HG02588 (cell line): ENCODE measurements at regions not wholly inside any gene's neighbourhood (a gene's known extent, or its start where the extent isn't known, plus 50 kb on each side); places are given as distances from the start of the nearest gene placed in this dataset.
A peak's percentile ranks its signal among the peaks of the same experiment; 100 is the strongest.
"Not testable (repeated sequence)": the region's sequence is repeated elsewhere in the genome, so short reads cannot be mapped to it uniquely, and the experiment has no call there.

Experiments used
- ATAC-seq: cut with Tn5 transposase; IDR thresholded peaks from one replicate; pipeline ENCODE4 v1.9.1; 2021; ENCODE audit warnings: mild to moderate bottlenecking, moderate library complexity; ENCODE audit not compliant: unreplicated experiment

DNA sequence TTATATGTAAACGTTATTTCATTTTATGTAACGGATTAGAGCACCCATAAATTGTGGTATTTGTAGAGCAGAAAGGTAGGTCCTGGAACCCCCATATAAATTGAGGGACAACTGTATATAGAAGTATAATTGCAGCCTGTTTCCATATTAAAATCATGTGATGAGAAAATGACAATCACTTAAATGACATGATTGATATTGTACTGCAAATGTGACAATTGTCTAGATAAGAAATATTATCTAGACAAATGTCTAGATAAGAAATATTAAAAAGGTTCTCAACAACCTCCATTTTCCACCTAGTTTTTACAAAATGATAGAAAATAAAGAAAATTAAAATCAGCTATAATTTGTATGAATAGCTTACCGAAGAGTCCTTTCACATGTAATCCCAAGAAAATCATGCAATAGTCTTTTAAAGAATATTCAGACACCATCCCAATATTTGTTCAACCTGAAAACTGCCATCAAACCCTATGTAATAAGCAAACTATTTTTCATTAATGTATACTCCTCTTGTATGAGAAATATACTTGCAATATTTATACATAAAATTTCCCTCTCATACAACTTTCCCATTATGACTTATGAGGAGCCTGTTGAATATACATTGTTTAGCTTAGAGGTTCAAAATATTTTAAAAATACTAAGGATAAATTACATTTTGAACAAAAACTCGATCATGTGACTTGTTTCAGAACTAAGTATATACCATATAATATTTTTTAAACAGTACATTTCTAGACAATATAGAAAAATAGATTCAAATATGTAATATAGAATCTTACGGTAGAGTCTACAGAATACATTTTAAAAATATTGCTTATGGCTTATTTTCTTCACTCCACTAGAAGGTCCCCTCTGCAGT lies 153.2 kb downstream of the CRPPA start:
- ATAC-seq = no peak

DNA sequence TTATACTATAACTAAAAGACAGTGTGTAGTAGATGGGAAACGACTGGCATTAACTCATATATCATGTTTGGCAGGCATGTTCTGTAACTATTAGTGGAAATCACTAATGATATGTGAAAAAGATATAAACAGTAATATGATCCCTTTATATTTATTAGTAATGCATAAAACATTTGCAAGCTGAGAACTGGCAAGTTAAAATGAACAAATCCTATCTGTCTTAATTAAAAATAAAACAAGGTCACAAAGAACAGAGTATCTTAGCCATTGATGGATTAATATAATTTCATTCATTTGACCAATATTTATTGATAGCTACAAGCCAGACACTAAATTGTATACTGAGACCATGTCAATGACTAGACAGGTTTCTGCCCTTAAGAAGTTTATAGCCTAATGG lies 154.5 kb downstream of the CRPPA start:
- ATAC-seq = no peak

DNA sequence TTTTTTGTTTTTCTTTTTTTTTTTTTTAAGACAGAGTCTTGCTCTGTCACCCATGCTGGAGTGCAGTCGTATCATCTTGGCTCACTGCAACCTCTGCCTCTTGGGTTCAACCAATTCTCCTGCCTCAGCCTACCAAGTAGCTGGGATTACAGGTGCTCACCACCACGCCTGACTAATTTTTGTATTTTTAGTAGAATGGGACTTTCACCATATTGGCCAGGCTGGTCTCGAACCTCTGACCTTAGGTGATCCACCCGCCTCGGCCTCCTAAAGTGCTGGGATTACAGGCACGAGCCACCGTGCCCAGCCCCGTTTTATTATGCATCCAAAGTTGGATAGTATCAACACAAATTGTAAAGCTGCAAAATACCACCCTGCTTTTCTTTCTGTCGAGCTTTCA lies 154.9 kb downstream of the CRPPA start:
- not testable (repeated sequence) for ATAC-seq

DNA sequence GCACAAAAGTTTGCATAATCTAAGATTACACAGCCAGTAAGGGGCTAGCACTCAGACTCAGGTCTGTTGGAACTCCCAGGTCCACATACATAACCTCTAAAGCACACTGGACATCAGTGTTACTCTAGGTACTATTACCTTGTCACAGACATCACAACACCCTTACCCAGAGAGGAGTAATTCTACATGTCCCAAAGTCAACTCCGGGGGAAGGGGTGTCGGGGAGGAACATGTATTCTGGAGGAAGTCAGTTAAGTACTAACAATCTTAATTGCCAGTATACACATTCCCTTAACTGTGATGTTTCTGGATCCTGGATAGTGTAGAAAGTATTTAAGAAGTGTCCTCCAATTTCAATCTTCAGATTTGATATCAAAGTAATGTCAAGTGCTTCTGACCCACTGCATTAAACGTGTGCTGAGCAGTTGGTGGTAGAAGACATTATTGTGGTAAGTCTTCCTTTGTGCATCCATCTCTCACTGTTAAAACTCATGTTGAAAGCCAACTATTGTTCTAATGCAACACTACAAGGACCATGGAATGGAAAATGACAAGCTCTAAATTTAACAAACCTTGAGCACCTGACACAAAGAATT lies 155.4 kb downstream of the CRPPA start:
- no peak for ATAC-seq

DNA sequence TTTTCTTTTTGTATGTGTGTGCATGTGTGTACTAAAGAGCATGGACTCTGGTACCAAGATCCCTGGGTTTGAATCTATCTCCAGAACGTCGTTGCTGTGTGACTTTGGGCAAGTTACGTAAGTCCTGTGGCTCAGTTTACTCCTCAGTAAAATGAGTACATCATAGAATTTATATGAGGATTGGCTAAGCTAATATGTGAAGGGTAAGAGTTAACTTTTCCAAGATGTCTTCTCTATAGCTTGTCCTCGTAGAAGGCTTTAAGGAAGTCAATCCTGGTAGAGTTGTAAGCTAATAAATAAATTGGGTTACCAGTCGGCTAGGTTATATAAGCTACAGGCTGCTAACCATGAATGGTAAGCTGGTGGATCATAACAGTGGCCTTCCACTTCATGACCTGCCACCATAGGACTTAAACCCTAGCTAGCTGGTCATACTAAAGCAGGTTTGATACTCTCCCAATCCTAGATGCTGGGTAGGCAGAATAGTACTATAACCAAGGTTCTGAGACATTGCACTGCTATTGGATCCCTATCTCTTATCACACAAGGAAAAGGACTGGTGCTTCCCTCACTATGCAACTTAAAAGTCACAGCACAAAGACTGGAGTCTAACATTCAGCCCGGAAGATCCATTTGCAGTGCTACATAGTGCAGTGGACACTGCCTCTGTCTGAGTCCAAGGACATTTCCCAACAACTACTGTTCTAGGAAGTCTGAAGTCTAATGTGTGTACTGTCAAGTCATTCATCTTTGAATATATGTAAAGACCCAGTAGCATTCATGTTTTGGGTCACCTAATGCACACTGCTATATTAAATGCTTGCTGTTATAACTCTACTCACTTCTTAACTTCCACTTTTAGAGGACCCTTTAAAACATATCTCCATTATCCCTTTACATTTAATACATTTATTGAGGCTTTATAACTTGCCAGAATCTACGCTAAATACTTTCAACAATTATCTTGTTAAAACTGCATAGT lies 156.2 kb downstream of the CRPPA start:
- ATAC-seq = no peak

DNA sequence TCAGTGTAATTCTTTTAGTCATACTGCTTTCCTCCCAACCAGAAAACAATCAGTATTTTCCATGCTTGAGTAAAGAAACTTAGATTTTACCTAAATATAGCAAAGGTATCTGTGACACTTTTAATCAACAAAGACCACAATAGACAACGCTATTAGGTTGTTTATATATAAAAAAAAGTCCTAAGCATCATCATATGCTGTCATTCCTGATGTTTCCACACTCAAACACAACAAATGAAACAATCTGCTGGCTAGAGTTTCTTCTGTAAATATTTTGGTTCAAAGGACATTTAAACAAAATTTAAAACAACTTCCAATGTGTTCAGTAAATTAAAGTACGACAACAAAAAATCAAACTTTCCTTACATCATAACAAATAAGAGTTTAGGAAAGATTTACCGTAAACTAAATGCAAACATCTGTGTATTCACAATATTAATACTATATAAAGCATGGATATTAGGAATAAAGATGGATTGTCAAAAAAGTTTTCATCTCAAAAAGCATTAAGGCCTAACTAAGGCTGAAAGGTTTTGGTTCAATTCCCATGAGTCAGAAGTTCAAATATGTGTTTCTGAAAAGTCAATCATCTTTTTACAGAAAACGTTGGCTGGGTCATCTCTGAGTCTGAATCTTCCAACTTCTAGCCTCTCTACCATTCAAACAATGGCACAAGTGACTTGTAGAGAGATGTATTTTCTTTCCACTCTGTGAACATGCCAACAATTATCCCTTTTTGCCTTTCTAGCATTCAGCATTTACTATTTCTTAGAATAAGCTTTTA lies 157.1 kb downstream of the CRPPA start:
- no peak for ATAC-seq

DNA sequence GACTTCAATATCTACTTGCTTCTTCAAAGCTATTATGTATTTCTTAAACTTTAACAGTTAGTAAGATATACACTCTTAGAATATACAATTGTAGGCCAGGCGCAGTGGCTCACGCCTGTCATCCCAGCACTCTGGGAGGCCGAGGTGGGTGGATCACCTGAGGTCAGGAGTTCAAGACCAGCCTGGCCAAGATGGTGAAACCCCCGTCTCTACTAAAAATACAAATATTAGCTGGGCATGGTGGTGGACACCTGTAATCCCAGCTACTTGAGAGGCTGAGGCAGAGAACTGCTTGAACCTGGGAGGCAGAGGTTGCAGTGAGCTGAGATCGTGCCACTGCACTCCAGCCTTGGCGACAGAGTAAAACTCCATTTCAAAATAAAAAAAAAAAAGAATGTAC lies 158.0 kb downstream of the CRPPA start:
- not testable (repeated sequence) for ATAC-seq

DNA sequence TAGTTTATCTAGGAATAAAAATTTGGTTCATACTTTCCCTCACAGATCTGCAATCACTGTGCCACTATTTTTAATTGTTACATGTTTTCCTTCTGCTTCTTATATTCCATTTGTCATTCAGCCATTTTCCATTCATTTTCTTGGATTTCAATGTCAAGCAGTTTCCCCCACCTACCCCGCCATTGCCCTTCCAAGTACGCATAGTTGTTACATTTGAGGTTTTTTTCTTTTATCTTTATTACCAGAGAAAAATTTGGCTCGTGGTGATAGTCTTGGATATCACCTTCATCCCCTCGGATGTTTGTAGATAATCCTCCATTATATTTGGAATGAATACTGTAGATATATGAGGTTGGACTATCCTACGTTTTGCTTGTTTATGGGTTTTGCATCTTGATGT lies 159.7 kb downstream of the CRPPA start:
- no peak for ATAC-seq

DNA sequence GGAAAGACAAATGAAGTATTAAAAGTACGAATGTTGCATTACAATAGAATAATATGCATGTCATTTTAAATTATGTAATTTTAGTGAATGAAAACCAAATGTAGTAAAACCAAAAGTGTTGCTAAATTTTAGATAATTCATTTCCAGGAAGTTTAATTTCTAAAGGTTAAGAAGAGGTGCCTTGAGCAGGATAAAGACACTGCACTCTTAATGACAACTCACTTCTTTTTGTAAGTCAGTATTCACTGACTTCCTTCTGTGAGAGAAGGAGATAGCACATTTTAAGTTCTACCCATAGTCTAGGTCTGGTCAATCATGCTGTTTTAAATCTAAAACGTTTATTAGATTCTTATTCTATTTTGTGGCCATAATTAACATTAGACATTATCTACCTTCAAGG lies 160.2 kb downstream of the CRPPA start:
- ATAC-seq = no peak

DNA sequence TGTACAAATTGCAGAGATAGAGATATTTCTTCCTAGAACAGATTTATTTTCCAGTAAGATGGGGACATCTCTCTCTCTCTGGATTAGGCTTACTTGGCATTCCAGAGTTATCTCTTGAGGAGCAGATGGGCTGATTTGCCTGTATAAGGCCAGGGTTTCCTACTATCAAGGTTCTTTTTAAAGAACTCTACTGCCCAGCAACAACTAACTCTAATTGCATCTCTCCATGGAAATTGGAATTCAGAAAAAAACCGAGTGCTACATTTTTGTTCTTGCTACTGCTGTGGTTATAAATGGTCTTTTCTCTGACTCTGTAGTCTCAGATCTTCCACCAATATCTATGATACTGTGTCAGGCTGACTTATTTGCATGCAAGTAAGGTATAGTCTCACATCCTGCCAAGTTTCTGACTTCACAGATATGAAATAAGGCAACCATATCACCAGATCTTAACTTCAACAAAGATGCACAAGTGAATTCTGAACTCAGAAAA lies 161.1 kb downstream of the CRPPA start:
- peak; percentile 82 for ATAC-seq

DNA sequence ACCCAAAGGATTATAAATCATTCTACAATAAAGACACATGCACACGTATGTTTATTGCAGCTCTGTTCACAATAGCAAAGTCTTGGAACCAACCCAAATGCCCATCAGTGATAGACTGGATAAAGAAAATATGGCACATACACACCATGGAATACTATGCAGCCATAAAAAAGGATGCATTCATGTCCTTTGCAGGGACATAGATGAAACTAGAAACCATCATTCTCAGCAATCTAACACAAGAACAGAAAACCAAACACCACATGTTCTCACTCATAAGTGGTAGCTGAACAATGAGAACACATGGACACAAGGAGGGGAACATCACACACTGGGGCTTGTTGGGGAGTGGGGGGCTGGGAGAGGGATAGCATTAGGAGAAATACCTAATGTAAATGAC lies 164.9 kb downstream of the CRPPA start:
- ATAC-seq = not testable (repeated sequence)

DNA sequence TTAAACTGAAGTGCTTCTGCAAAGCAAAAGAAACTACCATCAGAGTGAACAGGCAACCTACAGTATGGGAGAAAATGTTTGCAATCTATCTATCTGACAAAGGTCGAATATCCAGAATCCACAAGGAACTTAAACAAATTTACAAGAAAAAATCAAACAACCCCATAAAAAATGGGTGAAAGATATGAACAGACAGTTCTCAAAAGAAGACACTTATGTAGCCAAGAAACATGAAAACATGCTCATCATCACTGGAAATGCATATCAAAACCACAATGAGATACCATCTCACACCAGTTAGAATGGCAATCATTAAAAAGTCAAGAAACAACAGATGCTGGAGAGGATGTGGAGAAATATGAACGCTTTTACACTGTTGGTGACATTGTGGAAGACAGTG lies 165.4 kb downstream of the CRPPA start:
- not testable (repeated sequence) for ATAC-seq

DNA sequence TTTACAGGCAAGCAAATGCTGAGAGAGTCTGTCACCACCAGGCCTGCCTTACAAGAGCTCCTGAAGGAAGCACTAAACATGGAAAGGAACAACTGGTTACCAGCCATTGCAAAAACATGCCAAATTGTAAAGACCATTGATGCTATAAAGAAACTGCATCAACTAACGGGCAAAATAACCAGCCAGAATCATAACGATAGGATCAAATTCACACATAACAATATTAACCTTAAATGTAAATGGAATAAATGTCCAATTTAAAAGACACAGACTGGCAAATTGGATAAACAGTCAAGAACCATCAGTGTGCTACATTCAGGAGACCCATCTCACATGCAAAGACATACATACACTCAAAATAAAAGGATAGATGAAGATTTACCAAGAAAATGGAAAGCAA lies 170.7 kb downstream of the CRPPA start:
- ATAC-seq = not testable (repeated sequence)

DNA sequence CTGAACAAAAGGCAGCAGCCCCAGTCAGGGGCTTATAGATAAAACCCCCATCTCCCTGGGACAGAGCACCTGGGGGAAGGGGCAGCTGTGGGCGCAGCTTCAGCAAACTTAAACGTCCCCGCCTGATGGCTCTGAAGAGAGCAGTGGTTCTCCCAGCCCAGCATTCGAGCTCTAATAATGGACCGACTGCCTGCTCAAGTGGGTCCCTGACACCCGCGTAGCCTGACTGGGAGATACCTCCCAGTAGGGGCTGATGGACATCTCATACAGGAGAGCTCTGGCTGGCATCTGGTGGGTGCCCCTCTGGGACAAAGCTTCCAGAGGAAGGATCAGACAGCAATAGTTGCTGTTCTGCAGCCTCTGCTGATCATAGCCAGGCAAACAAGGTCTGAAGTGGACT lies 172.1 kb downstream of the CRPPA start:
- ATAC-seq = not testable (repeated sequence)

DNA sequence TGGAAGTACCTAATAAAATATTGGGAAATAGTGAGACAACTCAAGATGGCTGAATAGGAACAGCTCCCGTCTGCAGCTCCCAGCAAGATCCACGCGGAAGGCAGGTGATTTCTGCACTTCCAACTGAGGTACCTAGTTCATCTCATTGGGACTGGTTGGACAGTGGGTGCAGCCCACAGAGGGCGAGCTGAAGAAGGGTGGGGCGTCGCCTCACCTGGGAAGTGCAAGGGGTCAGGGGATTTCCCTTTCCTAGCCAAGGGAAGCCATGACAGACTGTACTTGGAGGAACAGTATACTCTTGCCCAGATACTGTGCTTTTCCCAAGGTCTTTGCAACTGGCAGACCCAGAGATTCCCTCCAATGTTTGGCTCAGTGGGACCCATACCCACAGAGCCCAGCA lies 172.8 kb downstream of the CRPPA start:
- ATAC-seq = not testable (repeated sequence)

DNA sequence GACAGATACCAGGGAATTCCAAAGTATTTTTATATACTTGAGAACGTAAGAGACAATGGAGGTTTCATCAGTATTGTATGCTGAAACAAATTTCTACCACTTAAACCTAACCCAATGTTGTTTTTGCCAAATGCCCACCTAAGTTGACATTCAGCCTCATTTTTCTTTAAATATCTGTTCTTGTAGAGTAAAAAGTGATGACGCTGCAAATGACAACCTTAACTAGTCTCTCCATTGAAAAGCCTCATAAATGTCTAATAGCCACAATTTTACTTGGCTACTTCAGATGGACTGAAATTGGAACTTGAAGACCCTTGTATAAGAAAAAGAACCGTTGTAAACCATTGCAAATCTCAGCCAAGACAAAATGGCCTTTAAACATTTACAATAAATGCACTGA lies 176.9 kb downstream of the CRPPA start:
- ATAC-seq = no peak

DNA sequence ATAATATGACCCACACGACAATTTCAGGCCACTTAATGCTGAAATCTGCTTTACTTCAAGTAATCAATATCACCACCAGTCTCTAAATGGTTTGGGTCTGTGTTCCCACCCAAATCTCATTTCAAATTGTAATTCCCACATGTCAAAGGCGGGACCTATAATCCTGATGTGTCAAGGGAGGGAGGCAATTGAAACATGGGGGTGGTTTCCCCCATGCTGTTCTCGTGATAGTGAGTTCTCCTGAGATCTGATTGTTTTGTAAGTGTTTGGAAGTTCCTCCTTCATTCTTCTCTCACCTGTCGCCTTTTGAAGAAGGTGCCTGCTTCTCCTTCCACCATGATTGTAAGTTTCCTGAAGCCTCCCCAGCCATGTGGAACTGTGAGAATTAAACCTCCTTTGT lies 178.4 kb downstream of the CRPPA start:
- ATAC-seq = no peak

DNA sequence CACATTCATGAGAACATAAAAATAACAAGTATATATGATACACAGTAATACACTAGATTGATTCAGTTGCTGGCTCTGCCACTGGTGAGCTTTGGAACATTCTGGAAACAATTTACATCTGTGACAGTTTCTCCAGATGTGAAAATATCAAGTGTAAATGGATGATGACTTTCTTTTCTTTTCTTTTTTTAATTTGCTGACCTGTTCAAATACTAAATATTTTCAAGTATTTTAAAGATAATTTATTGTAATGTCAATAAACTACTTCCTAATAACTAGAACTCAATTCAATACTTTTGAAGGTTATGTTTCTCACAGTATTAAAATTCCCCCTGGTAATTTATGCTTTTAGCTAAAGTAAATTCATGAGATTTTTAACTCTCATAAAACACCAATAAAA lies 180.3 kb downstream of the CRPPA start:
- no peak for ATAC-seq

DNA sequence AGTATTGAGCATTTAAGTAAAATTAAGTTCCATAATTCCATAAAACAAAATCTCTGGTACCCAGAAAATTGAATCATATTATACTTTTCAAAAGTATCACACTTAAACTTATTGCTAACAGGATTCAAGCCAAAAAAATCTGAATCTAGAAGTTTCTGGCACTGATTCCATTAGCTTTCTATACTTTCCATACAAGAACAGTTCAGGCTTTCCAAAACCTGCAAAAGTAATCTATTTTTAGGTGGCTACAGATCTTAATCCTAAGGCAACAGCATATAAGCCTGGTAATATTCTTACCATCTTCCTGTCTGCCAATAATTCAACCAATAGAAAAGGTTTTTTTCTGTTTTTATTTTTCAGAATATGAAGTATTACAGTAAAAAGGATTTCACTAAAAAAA lies 185.0 kb downstream of the CRPPA start:
- ATAC-seq = no peak
